HG02973 (cell line): ENCODE measurements at regions not wholly inside any gene's neighbourhood (a gene's known extent, or its start where the extent isn't known, plus 50 kb on each side); places are given as distances from the start of the nearest gene placed in this dataset.
"Not testable (repeated sequence)": the region's sequence is repeated elsewhere in the genome, so short reads cannot be mapped to it uniquely, and the experiment has no call there.

ENCODE experiments used
- ATAC-seq: cut with Tn5 transposase; IDR thresholded peaks from one replicate; pipeline ENCODE4 v1.9.1; 2021; ENCODE audit warnings: moderate library complexity; ENCODE audit not compliant: unreplicated experiment

DNA sequence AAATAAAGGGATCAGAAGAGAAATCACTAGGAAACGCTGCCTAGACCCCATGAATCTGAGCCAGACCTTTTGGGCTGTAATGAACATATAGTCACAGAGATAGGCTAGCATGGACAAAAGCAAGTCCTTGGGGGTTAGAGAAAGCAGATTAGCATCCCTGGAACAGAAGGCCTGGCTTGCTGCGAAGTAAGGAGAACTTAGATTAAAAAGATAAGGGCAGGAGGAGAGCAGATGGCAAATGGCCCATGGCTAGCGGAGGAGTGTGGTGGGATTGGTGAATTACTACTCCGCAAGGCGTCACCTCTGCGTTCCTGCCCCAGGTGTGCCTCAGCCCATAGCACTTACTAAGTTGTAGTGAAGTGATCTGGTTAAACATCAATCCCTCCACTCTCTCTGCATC lies 92.3 kb upstream of the ZNF438 start:
- no peak for ATAC-seq

DNA sequence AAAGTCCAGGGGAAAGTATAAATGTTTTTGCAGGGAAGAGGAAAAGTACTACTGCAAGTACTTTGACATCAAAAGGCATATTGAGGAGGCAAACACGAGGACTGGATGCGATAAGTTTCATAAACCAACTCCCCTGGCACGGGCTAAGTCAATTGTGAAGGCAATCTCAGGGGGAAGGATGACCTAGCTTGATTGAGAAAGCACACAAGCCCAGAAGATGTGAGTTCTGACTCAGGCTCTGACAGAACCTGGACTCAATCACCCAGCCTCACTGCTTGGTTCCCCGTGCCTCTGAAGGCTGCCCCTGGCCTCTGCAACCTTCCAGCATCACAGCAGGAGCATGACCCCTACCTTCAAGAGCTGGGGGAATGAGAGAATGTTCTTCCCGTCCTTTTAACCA lies 93.2 kb upstream of the ZNF438 start:
- no peak for ATAC-seq

DNA sequence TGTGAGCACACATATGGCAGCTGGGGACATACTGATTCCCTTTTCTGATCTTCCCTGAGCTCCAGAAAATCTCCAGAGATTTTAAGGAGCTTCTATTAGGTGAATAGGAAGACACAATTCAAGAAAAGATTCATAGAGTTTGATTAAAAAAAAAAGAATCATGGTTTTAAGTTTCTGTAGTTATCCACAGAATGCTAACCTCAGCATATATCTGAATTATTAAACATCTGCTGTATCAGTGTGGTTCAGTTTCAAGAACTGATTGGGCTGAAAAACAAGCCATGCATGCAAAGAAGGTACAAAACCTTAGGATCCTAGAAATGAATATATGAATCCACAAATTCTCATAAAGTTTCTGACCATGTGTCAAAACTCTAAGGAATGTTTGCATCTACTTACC lies 94.1 kb upstream of the ZNF438 start:
- ATAC-seq = no peak

DNA sequence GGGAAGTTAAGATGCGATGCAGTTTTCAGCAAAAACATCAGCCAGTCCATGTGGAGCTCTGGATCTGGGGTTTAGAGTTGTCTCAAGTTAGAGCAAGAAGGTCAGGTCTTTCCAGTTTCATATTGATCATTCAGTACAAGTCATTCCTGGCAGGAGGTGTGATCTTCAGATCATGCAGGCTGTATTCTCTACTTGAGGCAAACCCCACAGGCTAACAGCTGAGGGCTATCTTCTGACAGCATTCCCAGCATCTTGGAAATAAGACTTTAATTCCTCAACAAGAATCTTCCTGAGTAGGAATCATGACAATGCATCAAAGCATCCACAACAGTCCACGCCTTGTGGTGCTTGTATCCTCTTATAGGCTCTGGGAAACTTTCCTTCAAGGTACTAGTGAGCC lies 94.9 kb upstream of the ZNF438 start:
- no peak for ATAC-seq

DNA sequence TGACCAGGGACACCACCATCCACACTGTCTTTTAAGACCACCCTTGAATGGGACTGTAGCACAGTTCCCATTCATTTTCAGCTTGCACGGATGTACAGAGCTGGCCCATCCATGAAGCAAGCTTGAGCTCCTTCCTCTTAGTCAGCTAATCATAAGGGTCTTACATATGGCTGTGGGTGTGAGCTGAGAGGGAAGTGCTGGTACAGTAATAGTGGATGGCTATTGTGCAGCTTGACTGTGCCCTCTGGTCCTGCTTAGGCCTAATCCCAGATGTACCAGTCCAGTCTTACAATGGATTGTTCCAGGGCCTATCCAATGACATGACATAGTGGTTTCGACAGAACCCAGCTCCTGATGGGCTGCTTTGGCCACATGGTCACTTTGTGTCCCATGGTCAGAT lies 96.9 kb upstream of the ZNF438 start:
- ATAC-seq = no peak

DNA sequence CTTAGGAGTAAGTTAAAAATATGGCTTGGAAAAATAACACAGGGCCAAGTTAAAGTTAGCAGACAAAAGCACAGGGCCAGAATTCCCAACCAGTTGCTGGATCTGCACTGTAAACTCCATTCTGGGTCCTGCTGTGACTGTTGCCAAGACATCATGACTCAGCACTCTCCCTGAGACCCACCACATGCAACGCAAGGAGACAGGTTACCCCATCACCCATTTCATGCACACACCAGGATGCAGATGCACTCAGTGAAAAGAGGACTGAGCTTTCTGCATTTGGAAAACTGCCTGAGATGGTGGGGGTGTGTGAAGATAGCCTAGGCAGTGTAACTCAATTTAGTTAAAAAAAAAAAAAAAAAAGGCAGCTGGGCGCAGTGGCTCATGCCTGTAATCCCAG lies 97.6 kb upstream of the ZNF438 start:
- ATAC-seq = no peak

DNA sequence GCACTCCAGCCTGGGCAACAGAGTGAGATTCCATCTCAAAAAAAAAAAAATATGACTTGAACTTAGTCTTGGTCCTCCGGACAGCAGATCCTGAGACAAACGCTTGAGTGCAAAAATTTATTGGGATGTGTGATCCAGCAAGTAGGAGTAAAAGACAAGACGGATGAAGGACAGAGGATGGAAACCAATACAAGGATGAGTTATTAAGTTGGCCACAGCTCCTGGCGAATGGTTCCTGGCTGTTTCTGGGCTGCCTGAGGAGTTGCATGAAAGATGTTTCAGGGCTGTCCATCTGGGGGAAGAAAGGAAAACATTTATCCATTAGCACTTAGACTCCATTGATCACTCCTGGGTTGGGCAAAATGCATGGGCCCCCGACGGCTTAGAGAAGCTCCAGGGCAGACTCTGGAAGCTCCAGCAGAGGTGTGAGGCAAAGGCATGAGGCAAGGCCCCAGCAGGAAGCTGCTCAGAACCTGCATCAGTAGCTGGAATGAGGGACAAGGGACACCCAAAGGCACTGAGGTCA lies 98.3 kb upstream of the ZNF438 start:
- ATAC-seq = no peak

DNA sequence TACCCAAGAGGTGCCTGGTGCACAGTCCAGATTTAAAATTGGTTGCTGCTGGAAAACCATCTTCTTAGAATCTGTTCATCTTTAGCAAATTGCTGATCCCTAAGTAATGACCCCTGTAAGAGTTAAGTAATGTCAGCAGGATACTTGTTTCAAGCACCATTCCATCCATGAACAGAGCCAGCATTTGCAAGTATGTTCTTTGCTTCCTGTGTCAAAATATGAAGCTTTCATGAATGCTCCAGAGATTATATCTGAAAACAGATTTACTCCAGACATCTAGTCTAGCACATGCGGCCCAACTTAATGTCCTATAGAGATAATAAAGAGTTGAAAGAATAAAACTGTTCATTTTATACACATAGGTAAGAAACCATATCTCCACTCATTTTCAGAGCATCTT lies 98.7 kb upstream of the ZNF438 start:
- no peak for ATAC-seq

DNA sequence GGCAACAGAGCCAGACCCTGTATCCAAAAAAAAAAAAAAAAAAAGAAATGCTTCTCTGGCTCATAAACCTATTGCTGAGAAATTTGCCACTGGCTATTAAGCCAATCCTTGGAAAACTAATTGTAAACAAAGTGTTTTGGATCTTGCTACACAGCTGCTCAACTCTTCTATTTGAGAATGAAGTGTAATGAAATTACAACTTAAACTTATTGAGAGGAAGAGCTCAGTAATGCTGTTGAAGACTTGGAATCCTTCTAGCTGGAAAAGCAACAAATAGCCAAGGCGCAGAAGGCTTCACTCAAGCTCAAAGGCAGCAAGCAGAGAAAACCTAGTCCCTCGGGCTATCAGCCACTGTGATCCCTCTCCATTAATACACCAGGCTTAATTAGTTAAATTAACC lies 99.6 kb upstream of the ZNF438 start:
- no peak for ATAC-seq

DNA sequence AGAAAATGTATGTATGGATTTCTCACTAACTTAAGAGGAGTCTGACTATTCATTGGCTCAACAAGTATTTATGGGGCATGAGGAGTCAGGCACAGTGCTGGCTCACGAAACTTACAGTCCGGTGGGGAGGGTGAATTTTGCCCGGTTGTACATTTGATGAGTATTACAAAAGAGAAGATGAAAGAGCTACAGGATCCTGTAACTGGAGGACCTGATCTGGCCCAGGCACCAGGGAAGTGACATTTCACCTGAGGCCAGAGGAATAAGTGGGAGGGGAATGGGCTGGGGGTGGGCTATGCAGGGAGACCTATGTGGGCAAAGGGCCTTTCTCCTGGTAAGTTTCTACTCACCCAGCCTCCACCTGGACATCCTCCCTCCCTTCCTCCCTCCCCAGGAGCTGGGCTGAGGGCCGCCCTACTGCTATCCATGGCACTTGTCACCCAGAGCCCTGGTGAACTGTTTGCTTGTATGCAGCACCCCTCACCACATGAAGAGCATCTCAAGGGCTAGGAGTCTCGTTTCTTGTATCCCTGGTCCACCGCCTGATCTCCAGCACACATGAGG lies 101.1 kb upstream of the ZNF438 start:
- no peak for ATAC-seq

DNA sequence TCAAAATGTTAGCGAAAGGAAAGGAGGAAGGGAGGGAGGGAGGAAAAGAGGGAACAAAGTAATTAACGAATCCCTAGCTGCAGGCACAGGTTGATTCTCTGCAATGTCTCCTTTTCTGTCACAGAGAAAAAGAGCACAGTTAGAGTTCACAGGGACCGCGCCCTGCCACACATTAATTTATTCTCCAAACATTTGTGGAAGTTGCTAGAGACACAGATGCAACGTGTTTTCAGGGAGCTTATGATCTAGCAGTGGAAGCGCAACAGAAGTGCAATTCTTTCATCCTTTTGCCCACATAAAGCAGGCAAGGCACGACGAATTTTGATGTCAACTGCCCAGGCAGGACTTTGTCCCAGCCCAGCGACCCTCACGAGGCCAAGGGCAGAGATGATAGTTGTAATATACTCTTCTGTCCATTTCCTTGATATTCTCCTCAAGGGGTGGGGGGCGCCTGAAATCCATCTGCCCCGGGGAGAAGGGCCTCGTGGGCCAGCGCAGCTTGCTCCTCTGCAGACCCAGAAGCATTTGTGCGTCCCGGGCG lies 101.7 kb upstream of the ZNF438 start:
- no peak for ATAC-seq

DNA sequence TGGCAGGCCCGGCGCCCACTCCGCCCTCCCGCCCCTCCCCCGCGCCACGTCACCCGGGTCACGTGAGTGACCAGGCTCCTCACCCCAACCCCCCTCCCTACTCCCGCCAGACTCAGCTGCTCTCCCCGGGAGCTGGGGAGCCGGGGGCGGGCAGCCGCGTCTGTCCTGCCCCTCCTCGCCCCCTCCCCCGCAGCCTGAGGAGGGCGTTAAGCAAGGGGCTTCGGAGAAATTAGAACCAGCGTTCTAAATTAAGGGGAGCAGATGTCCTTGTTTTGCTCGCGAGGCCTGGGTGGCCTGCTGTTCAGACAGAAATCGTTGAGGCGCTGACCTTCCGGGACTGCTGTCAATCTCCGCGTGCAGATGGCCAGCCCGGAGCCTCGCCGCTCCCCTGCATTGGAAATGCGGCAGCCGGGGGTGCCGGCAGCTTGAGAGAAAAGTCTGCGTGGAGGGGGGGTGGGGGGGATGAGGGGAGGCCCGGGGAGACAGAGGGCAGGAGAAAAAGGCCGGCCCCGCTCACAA lies 102.2 kb upstream of the ZNF438 start:
- ATAC-seq = peak; percentile 48

DNA sequence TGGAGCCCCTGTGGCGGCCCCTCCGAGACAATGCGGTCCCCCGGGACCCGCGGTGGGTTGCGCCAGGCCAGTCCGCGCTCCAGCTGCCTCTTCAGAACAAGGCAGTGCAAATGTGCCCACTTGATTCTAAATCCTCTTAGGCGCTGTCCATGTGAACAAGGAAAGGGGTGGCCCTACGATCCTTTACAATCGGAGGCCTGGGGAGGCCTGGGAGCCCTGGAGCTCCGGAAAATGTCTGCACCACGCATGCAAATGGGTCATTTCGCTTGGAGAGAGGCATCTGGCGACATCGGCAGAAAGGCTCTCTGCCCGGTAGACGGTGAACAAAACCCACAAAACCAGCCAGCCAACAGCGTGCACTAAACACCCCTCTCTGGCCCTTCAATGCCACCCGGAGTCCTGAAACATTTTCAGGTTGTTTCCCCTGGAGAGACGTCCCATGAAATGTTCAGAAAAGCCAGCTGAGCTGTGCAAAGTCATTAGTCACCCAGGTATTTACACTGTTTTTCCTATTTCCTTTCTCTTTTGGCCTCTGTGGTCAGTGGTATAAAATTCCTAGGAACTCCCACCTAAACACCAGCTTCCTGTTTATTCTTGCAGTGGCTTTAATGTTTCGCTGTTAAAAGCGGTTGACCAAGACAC lies 102.8 kb upstream of the ZNF438 start:
- no peak for ATAC-seq

DNA sequence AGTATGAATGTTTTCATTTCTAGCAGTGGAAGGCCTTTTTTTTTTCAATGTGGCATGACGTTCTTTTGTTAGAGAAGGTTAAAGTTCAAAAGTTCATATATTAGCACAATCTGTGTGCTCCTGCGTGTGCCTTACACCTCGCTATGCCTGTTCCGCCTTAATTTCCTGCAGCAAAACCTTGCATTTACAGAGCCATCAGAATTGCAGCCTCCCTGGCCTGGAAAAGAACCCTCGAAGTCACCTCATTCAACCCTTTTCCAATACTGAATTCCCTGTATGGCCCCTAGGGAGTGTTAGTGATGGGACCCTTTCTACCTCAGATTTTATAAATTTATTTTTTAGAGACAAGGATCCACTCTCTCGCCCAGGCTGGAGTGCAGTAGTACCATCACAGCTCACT lies 103.5 kb upstream of the ZNF438 start:
- no peak for ATAC-seq

DNA sequence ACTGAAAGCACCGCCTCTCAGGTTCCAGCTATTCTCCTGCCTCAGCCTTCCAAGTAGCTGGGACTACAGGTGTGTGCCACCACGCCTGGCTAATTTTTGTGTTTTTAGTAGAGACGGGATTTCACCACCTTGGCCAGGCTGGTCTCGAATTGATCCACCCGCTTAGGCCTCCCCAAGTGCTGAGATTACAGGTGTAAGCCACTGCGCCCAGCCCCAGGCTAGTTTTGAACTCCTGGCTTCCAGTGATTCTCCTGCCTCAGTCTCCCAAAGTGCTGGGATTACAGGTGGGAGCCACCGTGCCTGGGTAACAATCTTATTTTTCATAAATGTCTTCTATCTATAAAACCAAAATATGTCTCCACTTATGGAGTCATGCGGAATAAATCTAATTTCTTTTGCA lies 104.1 kb upstream of the ZNF438 start:
- not testable (repeated sequence) for ATAC-seq

DNA sequence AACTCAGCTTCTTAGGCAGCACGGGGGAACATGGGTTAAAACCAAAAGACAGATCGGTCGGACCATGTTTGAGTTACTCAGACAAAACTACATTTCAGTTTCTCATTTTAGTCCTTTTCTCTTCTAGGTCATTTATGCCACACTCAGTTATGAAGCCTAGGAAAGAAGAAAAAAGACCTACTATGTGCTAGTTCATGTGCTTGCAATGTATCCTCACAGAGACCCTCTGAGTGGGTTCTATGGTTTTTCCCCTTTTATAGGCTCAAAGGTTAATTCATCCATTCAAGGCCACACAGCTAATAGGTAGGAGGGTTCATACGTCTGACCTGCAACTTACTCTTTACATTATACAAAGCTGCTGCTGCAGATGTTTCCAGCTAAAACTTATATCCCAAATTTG lies 104.7 kb upstream of the ZNF438 start:
- no peak for ATAC-seq

DNA sequence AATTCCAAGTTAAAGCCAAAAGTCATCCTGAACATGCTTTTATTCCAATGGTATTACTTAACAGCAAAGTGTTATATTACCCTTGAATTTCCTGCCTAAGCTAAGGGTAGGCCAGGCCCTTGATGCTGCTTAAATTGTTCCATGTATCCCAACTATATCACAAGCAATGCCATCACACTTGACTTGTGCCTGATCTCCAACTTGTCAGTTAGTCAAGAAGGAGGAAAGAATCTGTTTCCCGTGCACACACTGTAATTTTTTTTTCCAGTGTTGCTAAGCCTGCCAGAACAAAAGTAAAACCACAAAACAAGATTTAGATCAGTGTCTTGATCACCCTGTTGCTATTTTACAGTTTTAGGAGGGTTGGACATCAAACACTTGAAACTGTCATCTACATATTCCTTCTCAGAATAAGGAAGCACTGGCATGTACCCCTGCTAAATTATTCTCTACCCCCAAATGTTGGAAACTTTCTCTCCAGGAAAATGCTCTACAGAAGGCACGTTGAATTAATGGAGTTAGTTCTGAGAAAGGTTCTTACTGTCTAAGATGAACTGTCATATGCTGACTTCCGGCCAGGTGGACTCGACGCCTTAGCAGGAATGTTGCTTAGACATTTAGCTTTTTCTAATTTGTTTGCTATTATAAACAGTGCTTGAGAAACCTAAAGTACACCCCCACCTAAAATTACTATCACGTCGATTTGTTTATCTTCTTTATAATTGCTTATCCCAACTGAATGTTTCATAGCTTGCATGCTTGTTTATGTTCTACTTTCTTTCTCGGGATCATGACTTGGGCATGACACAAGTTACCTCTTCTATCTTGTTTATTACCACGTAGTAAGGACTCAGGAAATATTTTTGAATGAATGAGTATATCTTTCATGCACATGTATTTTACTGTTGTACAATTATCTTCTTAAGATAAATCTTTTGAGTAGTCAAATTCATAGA lies 105.5 kb upstream of the ZNF438 start:
- no peak for ATAC-seq

DNA sequence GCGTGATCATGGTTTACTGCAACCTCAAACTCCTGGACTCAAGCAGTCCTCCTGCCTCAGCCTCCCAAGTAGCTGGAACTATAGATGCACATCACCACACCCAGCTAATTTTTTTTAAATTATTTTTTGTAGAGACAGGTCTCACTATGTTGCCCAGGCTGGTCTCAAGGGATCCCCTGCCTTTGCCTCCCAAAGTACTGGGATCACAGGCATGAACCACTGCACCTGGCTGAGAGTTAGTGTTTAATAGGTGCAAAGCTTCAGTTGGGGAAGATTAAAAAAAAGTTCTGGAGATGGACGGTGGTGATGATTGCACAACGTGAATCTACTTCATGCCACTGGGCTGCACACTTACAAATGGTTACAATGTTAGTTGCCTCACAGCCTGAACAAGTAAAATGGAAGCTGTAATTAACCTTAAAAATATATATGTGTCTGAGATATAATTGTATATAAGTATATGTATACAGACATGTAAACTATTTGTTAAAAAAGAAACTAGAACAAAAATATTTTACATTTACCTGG lies 106.4 kb upstream of the ZNF438 start:
- no peak for ATAC-seq

DNA sequence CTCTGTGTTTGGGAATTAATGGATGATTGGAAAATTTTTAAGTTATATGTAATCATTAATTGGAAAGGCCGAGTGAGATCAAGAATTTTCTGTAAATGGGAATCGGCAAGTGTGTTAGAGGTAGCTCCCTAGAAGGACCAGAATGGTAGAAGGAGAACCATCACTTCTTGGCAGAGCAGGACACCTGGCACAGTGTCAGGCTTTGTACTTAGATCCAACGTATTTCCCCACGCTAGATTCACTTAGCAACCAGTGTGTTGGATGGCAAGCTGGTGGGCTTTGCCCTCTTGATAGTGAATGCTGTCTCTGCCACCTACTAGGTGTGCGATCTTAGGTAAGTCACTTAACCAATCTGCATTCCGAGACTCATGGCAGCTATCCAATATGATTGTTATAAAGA lies 107.8 kb upstream of the ZNF438 start:
- ATAC-seq = no peak

DNA sequence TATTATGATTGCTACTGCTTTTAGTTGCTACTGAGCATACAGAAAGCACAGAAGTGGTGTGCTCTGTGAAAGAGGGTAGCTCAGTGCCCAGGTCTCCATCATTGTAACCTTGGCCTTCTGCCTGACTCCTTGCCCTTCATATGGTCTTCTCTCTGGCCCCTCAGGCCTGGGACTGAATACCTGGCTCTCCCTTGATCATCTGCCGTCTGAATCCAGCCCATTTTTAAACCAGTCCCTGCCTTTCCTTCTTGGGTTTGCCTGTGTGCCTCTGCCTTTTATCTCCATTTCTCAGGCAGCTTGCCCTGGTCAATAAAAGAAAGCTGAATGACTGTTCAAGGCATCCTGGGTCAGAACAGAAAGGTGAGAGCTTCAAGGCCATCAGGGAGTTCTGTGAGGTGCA lies 109.1 kb upstream of the ZNF438 start:
- ATAC-seq = no peak

DNA sequence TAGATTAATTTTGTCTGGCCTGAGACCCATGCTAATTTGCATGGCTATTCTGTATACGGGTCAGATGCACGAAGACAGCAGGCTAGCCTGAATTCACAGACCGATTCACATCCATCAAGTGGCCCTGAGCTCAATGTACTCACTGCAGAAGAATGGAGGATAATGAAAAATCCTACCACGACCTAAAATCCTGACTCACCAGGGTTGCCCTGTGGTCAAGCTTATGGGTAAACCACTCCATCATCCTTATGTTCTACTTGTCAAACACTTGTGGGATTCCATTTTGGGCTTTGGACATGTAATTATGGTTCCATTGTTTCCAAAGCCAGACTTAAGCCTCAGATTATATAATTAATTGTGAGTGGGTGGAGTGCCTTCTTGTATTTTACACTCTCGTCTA lies 110.4 kb upstream of the ZNF438 start:
- no peak for ATAC-seq
